Hematopoietic multipotent progenitor cell treated with erythropoietin and hydrocortisone succinate and interleukin-3 and kit ligand, for 4 days (in vitro differentiated cells): ENCODE measurements at regions not wholly inside any gene's neighbourhood (a gene's known extent, or its start where the extent isn't known, plus 50 kb on each side); places are given as distances from the start of the nearest gene placed in this dataset.
A peak's percentile ranks its signal among the peaks of the same experiment; 100 is the strongest.

ENCODE experiments used
- DNase-seq: peaks from one replicate; pipeline ENCODE4 v3.0.0-alpha.2; 2015

GRCh38 chr10:104577163-104577562 lies 63.9 kb upstream of the SORCS3 start:
- no peak for DNase-seq

DNA sequence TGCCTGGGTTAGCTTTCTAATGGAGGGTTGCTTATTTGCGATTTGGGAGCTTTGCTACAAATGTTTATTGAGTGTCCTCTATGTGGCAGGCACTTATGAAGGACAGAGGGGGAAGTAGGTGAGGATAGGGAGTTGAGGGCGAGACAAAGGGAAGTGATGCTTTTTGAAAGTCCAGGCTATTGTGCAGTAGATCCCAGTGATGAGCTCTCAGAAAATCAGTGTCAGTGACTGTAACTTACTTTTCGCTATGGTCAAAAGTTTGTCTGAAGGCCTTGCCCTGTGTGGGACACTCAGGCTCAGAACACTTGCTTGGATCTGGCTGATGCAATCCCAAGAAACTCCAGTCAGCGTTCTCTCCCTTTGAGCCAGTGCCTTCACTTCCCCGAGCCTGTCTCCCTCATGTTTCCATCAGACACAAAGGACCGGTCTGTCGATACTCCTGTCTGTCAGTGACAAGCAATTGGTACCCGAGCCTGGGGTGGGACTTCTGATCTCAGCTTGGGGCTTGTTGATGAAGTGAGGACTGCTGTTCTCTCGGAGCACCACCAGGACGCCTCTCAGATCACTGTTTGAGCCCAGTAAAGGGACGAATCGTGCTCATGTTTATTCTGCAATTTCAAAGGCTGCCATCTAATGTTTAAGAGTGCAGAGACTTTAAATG lies 63.1 kb upstream of the SORCS3 start:
- peak; percentile 4 for DNase-seq

DNA sequence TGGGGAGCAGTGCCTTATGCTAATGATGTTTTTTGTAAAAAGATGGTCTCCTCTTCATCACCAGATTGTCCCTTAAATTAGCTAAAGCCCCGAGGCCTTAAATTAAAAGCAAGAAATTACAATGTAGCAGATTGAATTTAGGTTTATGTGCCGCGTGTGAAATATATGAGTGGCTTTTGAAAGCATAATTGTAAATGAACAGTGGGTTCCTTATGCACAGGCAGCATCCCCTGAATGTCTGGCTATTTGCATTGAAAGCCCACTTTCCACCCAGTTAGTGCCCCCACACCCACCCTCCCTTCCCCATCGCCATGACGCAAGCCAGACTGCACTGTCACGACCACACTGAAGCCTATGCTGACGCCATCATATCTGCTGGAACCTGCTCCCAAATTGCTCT lies 62.4 kb upstream of the SORCS3 start:
- no peak for DNase-seq

GRCh38 chr10:104579136-104579535 lies 62.0 kb upstream of the SORCS3 start:
- no peak for DNase-seq

DNA sequence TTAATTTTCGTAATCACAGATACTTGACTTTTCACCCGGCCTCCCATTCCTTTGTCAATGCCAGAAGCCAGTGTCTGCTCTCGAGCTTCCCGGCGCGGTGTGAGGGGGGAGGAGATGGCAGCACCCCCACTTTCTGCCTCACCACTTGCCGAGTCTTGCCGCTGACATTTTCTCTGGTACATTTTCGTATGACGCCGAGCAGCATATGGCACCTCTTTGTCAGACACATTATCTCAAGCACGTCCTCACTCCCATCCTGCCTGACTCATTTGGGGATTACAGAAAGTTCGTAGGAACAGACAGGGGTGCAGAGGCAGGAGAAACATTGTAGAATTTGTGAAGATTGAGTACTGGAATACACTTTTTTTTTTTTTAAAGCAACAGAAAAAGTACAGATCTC lies 60.8 kb upstream of the SORCS3 start:
- no peak for DNase-seq

DNA sequence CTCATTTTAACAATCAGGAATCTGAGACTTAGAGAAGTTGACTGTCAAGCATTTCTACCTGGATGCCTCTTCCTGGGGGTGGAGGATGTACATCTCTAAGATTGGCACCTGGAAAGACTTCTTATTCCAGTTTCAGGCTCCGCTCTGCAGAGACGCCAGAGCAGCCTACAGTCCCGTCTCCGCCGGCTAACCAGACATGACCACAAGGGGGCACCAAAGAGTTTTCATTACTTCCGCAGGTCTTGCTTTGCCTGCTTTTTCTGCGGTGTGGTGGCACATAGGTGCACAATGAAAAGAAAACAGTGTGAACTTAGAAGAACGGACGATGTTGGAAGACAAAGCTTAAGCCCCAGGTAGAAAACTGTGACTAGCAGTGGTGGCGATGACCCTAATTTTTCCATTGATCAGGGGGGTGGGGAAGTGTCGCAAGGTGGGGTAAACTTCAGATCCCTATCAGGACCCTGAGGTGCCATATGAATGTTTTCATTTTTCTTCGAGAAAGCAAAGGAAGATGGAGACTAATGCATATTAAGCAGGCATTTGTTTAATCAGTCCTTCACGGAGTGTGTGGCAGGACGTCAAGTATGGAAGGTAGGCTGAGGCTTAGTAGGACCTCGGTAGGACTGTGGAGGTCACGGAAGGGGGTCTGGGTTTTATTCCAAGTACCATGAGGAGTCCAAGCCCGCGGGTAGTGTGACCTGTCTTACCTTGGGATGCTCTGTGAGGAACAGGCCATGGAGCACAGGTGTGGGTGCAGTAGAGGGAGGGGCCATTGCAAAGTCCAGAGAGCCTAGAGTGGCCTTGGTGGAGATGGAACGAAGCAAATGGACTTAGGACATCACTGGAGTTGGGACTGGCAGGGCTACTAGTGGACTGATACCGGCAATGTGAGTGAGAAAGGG lies 60.1 kb upstream of the SORCS3 start:
- DNase-seq = peak; percentile 82

GRCh38 chr10:104581884-104582601 lies 59.0 kb upstream of the SORCS3 start:
- DNase-seq = no peak

- no peak for DNase-seq
Measured at GRCh38 chr10:104582602-104582951, 58.5 kb upstream of the SORCS3 start.

DNA sequence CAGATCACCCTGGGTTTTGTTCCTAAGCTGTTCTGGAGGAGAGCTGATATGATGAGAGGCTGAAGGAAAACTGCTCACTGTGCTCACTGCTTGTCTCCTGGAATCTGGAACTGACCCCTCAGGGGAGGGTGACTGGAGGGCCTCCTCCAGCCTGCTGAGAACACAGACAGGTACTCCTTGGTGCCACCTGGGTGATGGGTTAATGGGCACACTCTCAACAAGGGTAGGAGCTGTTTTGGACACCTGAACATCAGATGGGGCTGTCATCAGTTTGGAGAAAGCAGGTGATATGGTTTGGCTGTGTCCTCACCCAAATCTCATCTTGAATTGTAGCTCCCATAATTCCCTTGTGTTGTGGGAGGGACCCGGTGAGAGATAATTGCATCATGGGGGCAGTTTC lies 58.1 kb upstream of the SORCS3 start:
- DNase-seq = no peak

- no peak for DNase-seq
Measured at GRCh38 chr10:104584541-104584940, 56.5 kb upstream of the SORCS3 start.

- no peak for DNase-seq
Measured at GRCh38 chr10:104587751-104588150, 53.3 kb upstream of the SORCS3 start.

- DNase-seq = no peak
Measured at GRCh38 chr10:104589431-104589830, 51.7 kb upstream of the SORCS3 start.

DNA sequence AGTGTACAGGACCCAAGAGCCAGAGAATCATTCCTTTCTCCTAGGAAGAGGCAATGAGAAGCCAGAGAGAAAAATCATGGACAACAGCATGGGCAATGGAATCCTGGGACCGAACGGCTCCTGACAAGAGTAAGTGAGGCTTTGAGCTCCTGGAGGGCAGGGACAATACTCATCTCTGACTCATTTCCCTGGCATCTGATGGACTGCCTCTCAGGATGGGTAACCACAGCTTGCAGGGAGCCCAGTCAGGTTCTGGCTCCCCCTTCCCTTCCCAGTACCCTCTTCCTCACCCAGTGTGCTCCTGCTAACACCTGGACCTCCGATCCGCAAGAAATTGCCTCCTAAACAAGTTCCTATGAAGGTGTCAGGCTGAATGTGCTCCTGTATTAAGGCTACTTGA lies 51.2 kb upstream of the SORCS3 start:
- DNase-seq = no peak
